Activated CD8-positive, alpha-beta T cell treated with anti-CD3 and anti-CD28 coated beads for 36 hours (primary cell): ENCODE measurements at regions not wholly inside any gene's neighbourhood (a gene's known extent, or its start where the extent isn't known, plus 50 kb on each side); places are given as distances from the start of the nearest gene placed in this dataset.

Experiments used
- ATAC-seq: fragments of 200-7000 bp; cut with Tn5 transposase; one replicate; pipeline ENCODE4 v1.10.0; 2021; ENCODE audit warnings: mild to moderate bottlenecking, moderate library complexity
- CTCF ChIA-PET: fragments of 350-600 bp; sonication (Branson Sonifier 250); formaldehyde crosslinking; loops from one replicate; lab custom pipeline; 2021; ENCODE audit warnings: antibody characterized with exemption; lab: Charles Lee
- POLR2A ChIA-PET: fragments of 350-600 bp; sonication (Branson Sonifier 250); formaldehyde crosslinking; loops from one replicate; lab custom pipeline; 2021; ENCODE audit warnings: antibody characterized with exemption; lab: Charles Lee
- DNase-seq: peaks from one replicate; pipeline ENCODE4 v3.0.0-alpha.2; 2020
- H3K27ac Mint-ChIP-seq: one replicate; pipeline ENCODE4 v1.8.0; 2021; ENCODE audit warnings: mild to moderate bottlenecking, mixed read lengths
- H3K27me3 Mint-ChIP-seq: one replicate; pipeline ENCODE4 v1.8.0; 2021; ENCODE audit warnings: mixed read lengths
- H3K36me3 Mint-ChIP-seq: one replicate; pipeline ENCODE4 v1.8.0; 2021; ENCODE audit warnings: low read depth, mixed read lengths
- H3K4me1 Mint-ChIP-seq: one replicate; pipeline ENCODE4 v1.8.0; 2021; ENCODE audit warnings: low read depth, mixed read lengths
- H3K4me3 Mint-ChIP-seq: one replicate; pipeline ENCODE4 v1.8.0; 2021; ENCODE audit warnings: mild to moderate bottlenecking, moderate library complexity, mixed read lengths
- H3K9me3 Mint-ChIP-seq: one replicate; pipeline ENCODE4 v1.8.0; 2021; ENCODE audit warnings: mixed read lengths
- intact Hi-C: fragments of 100-400 bp; cut with micrococcal nuclease; formaldehyde crosslinking; loops from one replicate; pipeline ENCODE4 v1.10.0; 2022
- TF ChIP-seq, protein P1 (sequence below): fragments of 200-600 bp; IDR thresholded peaks from one replicate; pipeline ENCODE4 v1.8.0; 2022; ENCODE audit warnings: antibody characterized with exemption, mild to moderate bottlenecking

DNA sequence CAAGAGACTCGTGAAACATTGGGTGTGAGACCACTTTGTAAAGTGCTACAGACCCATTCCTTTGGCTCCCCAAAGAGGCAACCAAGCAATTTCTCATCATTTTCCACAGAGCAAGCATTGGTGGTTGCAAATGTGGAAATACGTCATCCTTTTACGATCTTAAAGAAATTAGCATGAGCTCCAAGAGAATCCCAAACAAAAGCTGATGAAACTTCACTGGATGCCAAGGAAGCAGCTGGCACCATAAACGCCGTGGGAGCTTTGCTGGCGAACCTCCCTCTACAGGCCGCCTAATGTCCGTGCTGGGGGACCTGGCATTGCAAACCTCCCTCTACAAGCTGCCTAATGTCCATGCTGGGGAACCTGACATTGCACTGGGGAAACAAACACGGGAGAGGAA, 432.4 kb downstream of the ACTL7B start:
- DNase-seq (no peak), ATAC-seq (no peak)
- H3K4me3 Mint-ChIP-seq, result no peak overlapping the region
- intact Hi-C loops, result no loop called here
- peaks cover 1% of the 10 kb centered on the region for H3K27me3 Mint-ChIP-seq
- CTCF ChIA-PET, result no interaction called here
- POLR2A ChIA-PET, result no interaction called here
- TF ChIP-seq, protein P1, sequence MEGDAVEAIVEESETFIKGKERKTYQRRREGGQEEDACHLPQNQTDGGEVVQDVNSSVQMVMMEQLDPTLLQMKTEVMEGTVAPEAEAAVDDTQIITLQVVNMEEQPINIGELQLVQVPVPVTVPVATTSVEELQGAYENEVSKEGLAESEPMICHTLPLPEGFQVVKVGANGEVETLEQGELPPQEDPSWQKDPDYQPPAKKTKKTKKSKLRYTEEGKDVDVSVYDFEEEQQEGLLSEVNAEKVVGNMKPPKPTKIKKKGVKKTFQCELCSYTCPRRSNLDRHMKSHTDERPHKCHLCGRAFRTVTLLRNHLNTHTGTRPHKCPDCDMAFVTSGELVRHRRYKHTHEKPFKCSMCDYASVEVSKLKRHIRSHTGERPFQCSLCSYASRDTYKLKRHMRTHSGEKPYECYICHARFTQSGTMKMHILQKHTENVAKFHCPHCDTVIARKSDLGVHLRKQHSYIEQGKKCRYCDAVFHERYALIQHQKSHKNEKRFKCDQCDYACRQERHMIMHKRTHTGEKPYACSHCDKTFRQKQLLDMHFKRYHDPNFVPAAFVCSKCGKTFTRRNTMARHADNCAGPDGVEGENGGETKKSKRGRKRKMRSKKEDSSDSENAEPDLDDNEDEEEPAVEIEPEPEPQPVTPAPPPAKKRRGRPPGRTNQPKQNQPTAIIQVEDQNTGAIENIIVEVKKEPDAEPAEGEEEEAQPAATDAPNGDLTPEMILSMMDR, result no peak
- no peaks in the 10 kb centered on the region for H3K36me3 Mint-ChIP-seq
- no peaks in the 10 kb centered on the region for H3K4me1 Mint-ChIP-seq
- no peak overlapping the region for H3K27ac Mint-ChIP-seq
- H3K9me3 Mint-ChIP-seq, result peaks cover 4% of the 10 kb centered on the region

GRCh38 chr9:108419379-108419778, 436.4 kb downstream of the ACTL7B start:
- ATAC-seq (no peak), DNase-seq (no peak)
- TF ChIP-seq, protein P1, result no peak
- POLR2A ChIA-PET, result no interaction called here
- Mint-ChIP-seq H3K9me3 (peaks cover 4% of the 10 kb centered on the region), H3K4me1 (no peaks in the 10 kb centered on the region), H3K27me3 (peaks cover 1% of the 10 kb centered on the region), H3K27ac (no peak overlapping the region), H3K4me3 (no peak overlapping the region), H3K36me3 (no peaks in the 10 kb centered on the region)
- CTCF ChIA-PET, result no interaction called here
- intact Hi-C loops, result no loop called here

DNA sequence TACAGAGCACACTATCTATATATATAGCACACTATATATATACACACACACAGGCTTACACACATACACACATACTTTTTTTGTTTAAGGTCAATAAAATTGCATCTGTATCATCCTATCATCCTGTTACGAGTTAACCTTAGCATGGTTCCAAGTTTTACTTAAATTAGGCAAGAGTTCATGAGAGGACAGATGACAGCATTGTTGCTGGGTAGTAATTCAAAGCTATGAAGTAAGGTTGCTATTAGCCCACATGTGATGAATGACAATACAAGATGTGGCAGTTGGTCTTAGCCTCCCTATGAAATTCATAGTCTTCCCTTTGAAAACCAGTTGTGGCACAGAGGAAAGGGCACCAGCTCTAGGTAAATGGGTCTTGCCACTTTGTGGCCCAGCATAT, 438.1 kb downstream of the ACTL7B start:
- no peaks in the 10 kb centered on the region for H3K36me3 Mint-ChIP-seq

GRCh38 chr9:108417312-108417711, 438.5 kb downstream of the ACTL7B start:
- Mint-ChIP-seq H3K27me3 (peaks cover 5% of the 10 kb centered on the region), H3K27ac (no peak overlapping the region), H3K9me3 (peaks cover 4% of the 10 kb centered on the region), H3K36me3 (no peaks in the 10 kb centered on the region), H3K4me3 (no peak overlapping the region), H3K4me1 (no peaks in the 10 kb centered on the region)
- POLR2A ChIA-PET, result no interaction called here
- intact Hi-C loops, result no loop called here
- DNase-seq, result no peak
- no peak for ATAC-seq
- TF ChIP-seq, protein P1, result no peak
- CTCF ChIA-PET, result no interaction called here

More for the DNA sequence above, 438.1 kb downstream of the ACTL7B start:
- TF ChIP-seq, protein P1, result no peak
- ChIA-PET POLR2A (no interaction called here), CTCF (no interaction called here)
- H3K27me3 Mint-ChIP-seq, result peaks cover 5% of the 10 kb centered on the region
- DNase-seq (no peak), ATAC-seq (no peak)
- no peak overlapping the region for H3K4me3 Mint-ChIP-seq
- no peaks in the 10 kb centered on the region for H3K4me1 Mint-ChIP-seq
- peaks cover 4% of the 10 kb centered on the region for H3K9me3 Mint-ChIP-seq
- intact Hi-C loops, result no loop called here
- H3K27ac Mint-ChIP-seq, result no peak overlapping the region

GRCh38 chr9:108416324-108416723, 439.5 kb downstream of the ACTL7B start:
- Mint-ChIP-seq H3K36me3 (no peaks in the 10 kb centered on the region), H3K27me3 (peaks cover 5% of the 10 kb centered on the region), H3K27ac (no peak overlapping the region), H3K4me1 (no peaks in the 10 kb centered on the region), H3K9me3 (peaks cover 4% of the 10 kb centered on the region), H3K4me3 (no peak overlapping the region)
- ATAC-seq (no peak), DNase-seq (no peak)
- TF ChIP-seq, protein P1, result no peak
- ChIA-PET POLR2A (no interaction called here), CTCF (no interaction called here)
- intact Hi-C loops, result no loop called here
